ENCODE measurements at regions not wholly inside any gene's neighbourhood (a gene's known extent, or its start where the extent isn't known, plus 50 kb on each side); places are given as distances from the start of the nearest gene placed in this dataset.
"Not testable (repeated sequence)": the region's sequence is repeated elsewhere in the genome, so short reads cannot be mapped to it uniquely, and the experiment has no call there.

- WGBS (ENCODE audit: insufficient coverage) = 100% methylated on average over 1 of the region's 2 CpGs
- Histone ChIP-seq H3K27me3 (replicated peaks in 2 of 5; ENCODE audit: control insufficient read depth in 4 of 5, insufficient read depth in 5 of 5, low read length in 4 of 5) (no peaks in the 10 kb centered on the region), H3K9me3 (ENCODE audit: control extremely low read depth in 1 of 5, control insufficient read depth in 4 of 5, insufficient read depth in 2 of 5, low read depth in 1 of 5, low read length in 4 of 5) (no peaks in the 10 kb centered on the region), H3K36me3 (ENCODE audit: control insufficient read depth in 4 of 4, insufficient read depth in 4 of 4, low read length in 3 of 4) (no peaks in the 10 kb centered on the region), H3K27ac (ENCODE audit: insufficient read depth in 1 of 2, low read depth in 1 of 2, low read length in 2 of 2, poor library complexity in 1 of 2, severe bottlenecking in 2 of 2) (no peak overlapping the region), H3K4me1 (ENCODE audit: control extremely low read depth in 1 of 4, control insufficient read depth in 4 of 4, insufficient read depth in 4 of 4, low read length in 3 of 4) (no peaks in the 10 kb centered on the region), H3K4me3 (ENCODE audit: control insufficient read depth in 1 of 7, extremely low read depth in 1 of 7, insufficient read depth in 4 of 7, low read depth in 2 of 7, low read length in 6 of 7) (no peak overlapping the region)
- POLR2A ChIA-PET = no interaction called here
- no peak for DNase-seq
- CTCF ChIA-PET = no interaction called here
These were observed 734.1 kb downstream of the LRRIQ3 start for GRCh38 chr1:73463873-73464272.

DNA sequence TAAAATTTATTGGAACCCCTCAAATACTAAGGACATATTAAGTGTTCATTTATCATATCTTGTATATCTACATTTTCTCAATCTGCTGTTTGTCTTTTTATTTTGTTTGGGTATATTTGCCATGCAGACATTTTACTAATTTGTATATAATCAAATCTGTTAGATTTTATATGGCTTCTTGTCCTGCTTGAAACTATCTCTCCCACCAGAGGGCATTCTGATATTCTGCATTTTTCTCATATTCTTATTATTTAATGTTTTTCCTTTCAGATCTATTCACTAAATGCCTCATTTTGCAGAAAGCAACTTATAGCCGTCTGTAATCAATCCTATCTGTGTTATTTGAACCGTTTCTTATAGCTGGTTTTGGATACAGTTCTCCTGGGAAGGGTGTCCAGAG, 745.5 kb downstream of the LRRIQ3 start:
- peak in 1 of 3 donors; percentile 2 for DNase-seq
- H3K27ac ChIP-seq (ENCODE audit: insufficient read depth in 1 of 2, low read depth in 1 of 2, low read length in 2 of 2, poor library complexity in 1 of 2, severe bottlenecking in 2 of 2) = no peak overlapping the region
- no peaks in the 10 kb centered on the region for H3K36me3 ChIP-seq (ENCODE audit: control insufficient read depth in 4 of 4, insufficient read depth in 4 of 4, low read length in 3 of 4)
- no peak overlapping the region for H3K4me3 ChIP-seq (ENCODE audit: control insufficient read depth in 1 of 7, extremely low read depth in 1 of 7, insufficient read depth in 4 of 7, low read depth in 2 of 7, low read length in 6 of 7)
- no CpG with 5 or more reads among the region's 2 CpGs for WGBS (ENCODE audit: insufficient coverage)
- no peaks in the 10 kb centered on the region for H3K27me3 ChIP-seq (replicated peaks in 2 of 5; ENCODE audit: control insufficient read depth in 4 of 5, insufficient read depth in 5 of 5, low read length in 4 of 5)
- CTCF ChIA-PET = no interaction called here
- no peaks in the 10 kb centered on the region for H3K9me3 ChIP-seq (ENCODE audit: control extremely low read depth in 1 of 5, control insufficient read depth in 4 of 5, insufficient read depth in 2 of 5, low read depth in 1 of 5, low read length in 4 of 5)
- no peaks in the 10 kb centered on the region for H3K4me1 ChIP-seq (ENCODE audit: control extremely low read depth in 1 of 4, control insufficient read depth in 4 of 4, insufficient read depth in 4 of 4, low read length in 3 of 4)
- POLR2A ChIA-PET = no interaction called here

- H3K4me1 ChIP-seq (ENCODE audit: control extremely low read depth in 1 of 4, control insufficient read depth in 4 of 4, insufficient read depth in 4 of 4, low read length in 3 of 4); CTCF ChIA-PET; H3K27me3 ChIP-seq (replicated peaks in 2 of 5; ENCODE audit: control insufficient read depth in 4 of 5, insufficient read depth in 5 of 5, low read length in 4 of 5); H3K9me3 ChIP-seq (ENCODE audit: control extremely low read depth in 1 of 5, control insufficient read depth in 4 of 5, insufficient read depth in 2 of 5, low read depth in 1 of 5, low read length in 4 of 5); H3K27ac ChIP-seq (ENCODE audit: insufficient read depth in 1 of 2, low read depth in 1 of 2, low read length in 2 of 2, poor library complexity in 1 of 2, severe bottlenecking in 2 of 2); H3K36me3 ChIP-seq (ENCODE audit: control insufficient read depth in 4 of 4, insufficient read depth in 4 of 4, low read length in 3 of 4); POLR2A ChIA-PET; DNase-seq; H3K4me3 ChIP-seq (ENCODE audit: control insufficient read depth in 1 of 7, extremely low read depth in 1 of 7, insufficient read depth in 4 of 7, low read depth in 2 of 7, low read length in 6 of 7): not testable (repeated sequence)
- no CpG with 5 or more reads among the region's 2 CpGs for WGBS (ENCODE audit: insufficient coverage)
These were observed 747.3 kb downstream of the LRRIQ3 start for GRCh38 chr1:73450668-73451067.

DNA sequence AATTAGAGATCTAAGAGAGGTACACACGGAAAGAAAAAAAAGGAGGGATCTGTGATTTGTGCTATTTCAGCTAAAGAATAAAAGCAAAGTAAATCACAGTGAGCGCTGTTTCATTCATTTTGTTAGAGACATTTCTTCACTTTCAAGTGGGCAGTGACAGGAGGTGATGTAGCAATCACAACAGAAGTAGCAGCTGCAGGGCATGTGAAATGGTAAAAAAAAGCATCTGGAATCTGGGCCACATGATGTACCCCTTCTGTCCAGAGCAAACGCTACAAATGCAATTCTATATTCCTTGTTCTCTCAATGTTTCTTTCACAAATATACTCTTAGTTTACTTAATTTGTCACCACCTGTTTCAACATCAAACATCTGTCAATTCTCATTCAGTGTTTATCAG, 786.5 kb downstream of the LRRIQ3 start:
- no peak for DNase-seq
- WGBS (ENCODE audit: insufficient coverage) = 94% methylated on average over 2 of the region's 3 CpGs
- H3K27ac ChIP-seq (ENCODE audit: insufficient read depth in 1 of 2, low read depth in 1 of 2, low read length in 2 of 2, poor library complexity in 1 of 2, severe bottlenecking in 2 of 2) = no peak overlapping the region
- peaks cover 0 to 10% (median 0%) of the 10 kb centered on the region in 5 experiments for H3K9me3 ChIP-seq (ENCODE audit: control extremely low read depth in 1 of 5, control insufficient read depth in 4 of 5, insufficient read depth in 2 of 5, low read depth in 1 of 5, low read length in 4 of 5)
- no peaks in the 10 kb centered on the region for H3K27me3 ChIP-seq (replicated peaks in 2 of 5; ENCODE audit: control insufficient read depth in 4 of 5, insufficient read depth in 5 of 5, low read length in 4 of 5)
- no peaks in the 10 kb centered on the region for H3K36me3 ChIP-seq (ENCODE audit: control insufficient read depth in 4 of 4, insufficient read depth in 4 of 4, low read length in 3 of 4)
- ChIA-PET CTCF (no interaction called here), POLR2A (no interaction called here)
- H3K4me3 ChIP-seq (ENCODE audit: control insufficient read depth in 1 of 7, extremely low read depth in 1 of 7, insufficient read depth in 4 of 7, low read depth in 2 of 7, low read length in 6 of 7) = no peak overlapping the region
- H3K4me1 ChIP-seq (ENCODE audit: control extremely low read depth in 1 of 4, control insufficient read depth in 4 of 4, insufficient read depth in 4 of 4, low read length in 3 of 4) = no peaks in the 10 kb centered on the region

DNA sequence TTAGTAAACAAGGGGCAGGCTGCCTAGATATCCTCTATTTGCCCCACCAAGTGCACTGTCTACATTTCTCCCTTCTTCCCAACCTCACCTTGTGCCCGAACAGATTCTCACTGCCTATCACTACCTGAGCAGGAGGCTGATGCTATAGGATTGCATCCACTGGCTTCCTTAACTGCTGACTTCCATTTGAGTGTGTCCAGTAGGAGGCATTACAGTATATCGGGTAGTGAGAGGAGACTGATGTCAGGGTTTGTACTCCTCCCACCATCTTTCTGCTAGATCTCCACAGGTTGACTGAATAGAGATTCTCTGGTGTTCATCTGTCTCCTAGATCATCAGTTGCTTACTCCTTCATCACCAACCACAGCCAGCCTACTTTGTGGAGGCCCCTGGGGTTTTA, 796.3 kb downstream of the LRRIQ3 start:
- DNase-seq = no peak

GRCh38 chr1:73382966-73383365, 815.0 kb downstream of the LRRIQ3 start:
- H3K27ac ChIP-seq (ENCODE audit: insufficient read depth in 1 of 2, low read depth in 1 of 2, low read length in 2 of 2, poor library complexity in 1 of 2, severe bottlenecking in 2 of 2) = no peak overlapping the region
- no peak overlapping the region for H3K4me3 ChIP-seq (ENCODE audit: control insufficient read depth in 1 of 7, extremely low read depth in 1 of 7, insufficient read depth in 4 of 7, low read depth in 2 of 7, low read length in 6 of 7)
- ChIA-PET POLR2A (no interaction called here), CTCF (no interaction called here)
- DNase-seq = no peak
- H3K9me3 ChIP-seq (ENCODE audit: control extremely low read depth in 1 of 5, control insufficient read depth in 4 of 5, insufficient read depth in 2 of 5, low read depth in 1 of 5, low read length in 4 of 5) = peaks cover 0 to 3% (median 0%) of the 10 kb centered on the region in 5 experiments
- 90% methylated on average over 2 of the region's 3 CpGs for WGBS (ENCODE audit: insufficient coverage)
- no peaks in the 10 kb centered on the region for H3K36me3 ChIP-seq (ENCODE audit: control insufficient read depth in 4 of 4, insufficient read depth in 4 of 4, low read length in 3 of 4)
- H3K27me3 ChIP-seq (replicated peaks in 2 of 5; ENCODE audit: control insufficient read depth in 4 of 5, insufficient read depth in 5 of 5, low read length in 4 of 5) = no peaks in the 10 kb centered on the region
- H3K4me1 ChIP-seq (ENCODE audit: control extremely low read depth in 1 of 4, control insufficient read depth in 4 of 4, insufficient read depth in 4 of 4, low read length in 3 of 4) = no peaks in the 10 kb centered on the region

More for the DNA sequence above, 796.3 kb downstream of the LRRIQ3 start:
- H3K36me3 ChIP-seq (ENCODE audit: control insufficient read depth in 4 of 4, insufficient read depth in 4 of 4, low read length in 3 of 4) = no peaks in the 10 kb centered on the region
- H3K4me1 ChIP-seq (ENCODE audit: control extremely low read depth in 1 of 4, control insufficient read depth in 4 of 4, insufficient read depth in 4 of 4, low read length in 3 of 4) = peaks cover 0 to 4% (median 0%) of the 10 kb centered on the region in 4 experiments
- H3K27me3 ChIP-seq (replicated peaks in 2 of 5; ENCODE audit: control insufficient read depth in 4 of 5, insufficient read depth in 5 of 5, low read length in 4 of 5) = no peaks in the 10 kb centered on the region
- POLR2A ChIA-PET = no interaction called here
- no peak overlapping the region for H3K27ac ChIP-seq (ENCODE audit: insufficient read depth in 1 of 2, low read depth in 1 of 2, low read length in 2 of 2, poor library complexity in 1 of 2, severe bottlenecking in 2 of 2)
- 100% methylated on average over 2 of the region's 2 CpGs for WGBS (ENCODE audit: insufficient coverage)
- no peak overlapping the region for H3K4me3 ChIP-seq (ENCODE audit: control insufficient read depth in 1 of 7, extremely low read depth in 1 of 7, insufficient read depth in 4 of 7, low read depth in 2 of 7, low read length in 6 of 7)
- CTCF ChIA-PET = no interaction called here
- no peaks in the 10 kb centered on the region for H3K9me3 ChIP-seq (ENCODE audit: control extremely low read depth in 1 of 5, control insufficient read depth in 4 of 5, insufficient read depth in 2 of 5, low read depth in 1 of 5, low read length in 4 of 5)

GRCh38 chr1:73366734-73367413, 831.1 kb downstream of the LRRIQ3 start:
- Histone ChIP-seq H3K27me3 (replicated peaks in 2 of 5; ENCODE audit: control insufficient read depth in 4 of 5, insufficient read depth in 5 of 5, low read length in 4 of 5) (no peaks in the 10 kb centered on the region), H3K4me3 (ENCODE audit: control insufficient read depth in 1 of 7, extremely low read depth in 1 of 7, insufficient read depth in 4 of 7, low read depth in 2 of 7, low read length in 6 of 7) (no peak overlapping the region), H3K27ac (ENCODE audit: insufficient read depth in 1 of 2, low read depth in 1 of 2, low read length in 2 of 2, poor library complexity in 1 of 2, severe bottlenecking in 2 of 2) (no peak overlapping the region), H3K4me1 (ENCODE audit: control extremely low read depth in 1 of 4, control insufficient read depth in 4 of 4, insufficient read depth in 4 of 4, low read length in 3 of 4) (no peaks in the 10 kb centered on the region), H3K36me3 (ENCODE audit: control insufficient read depth in 4 of 4, insufficient read depth in 4 of 4, low read length in 3 of 4) (no peaks in the 10 kb centered on the region), H3K9me3 (ENCODE audit: control extremely low read depth in 1 of 5, control insufficient read depth in 4 of 5, insufficient read depth in 2 of 5, low read depth in 1 of 5, low read length in 4 of 5) (no peaks in the 10 kb centered on the region)
- POLR2A ChIA-PET = no interaction called here
- DNase-seq = no peak
- WGBS (ENCODE audit: insufficient coverage) = 100% methylated on average over 3 of the region's 5 CpGs
- CTCF ChIA-PET = no interaction called here
